ENCODE measurements at regions not wholly inside any gene's neighbourhood (a gene's known extent, or its start where the extent isn't known, plus 50 kb on each side); places are given as distances from the start of the nearest gene placed in this dataset.

GRCh38 chr20:11320033-11320432, 597.7 kb upstream of the BTBD3 start:
- DNase-seq: no peak

GRCh38 chr20:11323816-11324215, 593.9 kb upstream of the BTBD3 start:
- DNase-seq: peak; percentile 78

GRCh38 chr20:11324990-11325389, 592.7 kb upstream of the BTBD3 start:
- no peak for DNase-seq

- no peak for DNase-seq
Measured at GRCh38 chr20:11328839-11329238, 588.9 kb upstream of the BTBD3 start.

- peak; percentile 21 for DNase-seq
Measured at GRCh38 chr20:11329271-11329670, 588.4 kb upstream of the BTBD3 start.

GRCh38 chr20:11331096-11331495, 586.6 kb upstream of the BTBD3 start:
- DNase-seq: peak; percentile 40

- peak; percentile 4 for DNase-seq
Measured at GRCh38 chr20:11332381-11332780, 585.3 kb upstream of the BTBD3 start.

- no peak for DNase-seq
Measured at GRCh38 chr20:11333634-11334033, 584.1 kb upstream of the BTBD3 start.

- no peak for DNase-seq
Measured at GRCh38 chr20:11337361-11338130, 580.1 kb upstream of the BTBD3 start.

GRCh38 chr20:11338496-11339306, 579.0 kb upstream of the BTBD3 start:
- peak; percentile 5 for DNase-seq

- DNase-seq: no peak
Measured at GRCh38 chr20:11344939-11345338, 572.8 kb upstream of the BTBD3 start.

- no peak for DNase-seq
Measured at GRCh38 chr20:11347738-11348137, 570.0 kb upstream of the BTBD3 start.

GRCh38 chr20:11350126-11351005, 567.3 kb upstream of the BTBD3 start:
- DNase-seq: peak; percentile 44

- peak; percentile 15 for DNase-seq
Measured at GRCh38 chr20:11352041-11352440, 565.7 kb upstream of the BTBD3 start.

GRCh38 chr20:11354846-11355245, 562.8 kb upstream of the BTBD3 start:
- no peak for DNase-seq

- no peak for DNase-seq
Measured at GRCh38 chr20:11355345-11355744, 562.3 kb upstream of the BTBD3 start.

- no peak for DNase-seq
Measured at GRCh38 chr20:11356061-11356460, 561.6 kb upstream of the BTBD3 start.

GRCh38 chr20:11362450-11362849, 555.2 kb upstream of the BTBD3 start:
- DNase-seq: no peak

- no peak for DNase-seq
Measured at GRCh38 chr20:11364736-11365135, 553.0 kb upstream of the BTBD3 start.

- peak; percentile 37 for DNase-seq
Measured at GRCh38 chr20:11366660-11367059, 551.0 kb upstream of the BTBD3 start.

- DNase-seq: no peak
Measured at GRCh38 chr20:11368499-11368898, 549.2 kb upstream of the BTBD3 start.

- no peak for DNase-seq
Measured at GRCh38 chr20:11368965-11369711, 548.6 kb upstream of the BTBD3 start.

Measured in fibroblast of skin of right biceps (primary cell).